ENCODE measurements at regions not wholly inside any gene's neighbourhood (a gene's known extent, or its start where the extent isn't known, plus 50 kb on each side); places are given as distances from the start of the nearest gene placed in this dataset.

DNA sequence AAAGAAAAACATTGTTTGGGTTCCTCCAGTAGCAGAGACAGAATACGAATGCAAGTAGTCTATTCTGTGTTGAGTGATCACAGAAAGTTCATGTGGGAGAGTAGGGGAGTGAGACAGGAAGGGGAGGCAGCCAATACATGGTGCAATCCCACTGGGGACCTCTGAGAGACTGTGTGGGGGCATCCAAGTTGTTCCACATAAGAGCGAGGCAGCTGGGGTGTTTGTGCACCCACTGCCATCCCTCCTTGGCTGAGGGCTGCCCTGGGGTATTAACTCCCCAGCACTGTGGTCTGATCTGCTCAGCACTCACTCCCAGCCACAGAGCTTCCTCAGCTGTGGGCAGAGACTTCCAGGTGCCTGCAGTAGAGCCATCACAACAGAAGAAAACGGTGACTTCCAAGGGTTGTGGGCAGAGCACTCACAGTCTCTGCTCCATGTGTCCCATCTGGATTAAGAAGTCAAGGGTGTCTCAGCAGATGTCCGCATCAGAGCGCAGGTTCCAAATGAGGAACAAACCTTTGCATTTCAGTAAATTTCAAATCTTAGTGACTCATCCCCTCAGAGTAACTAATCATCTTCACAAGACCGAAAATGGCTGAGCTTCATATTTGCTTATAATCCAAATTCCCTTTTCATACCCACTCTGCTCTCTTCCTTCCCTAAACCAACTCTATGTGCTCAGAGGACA is 101.9 kb upstream of the NAA20 start:
- TF ChIP-seq CTCF (IDR thresholded peaks at IDR 0.05) (no peak), POLR2A (IDR thresholded peaks at IDR 0.05) (no peak)

Measured in heart left ventricle (tissue), 13 donors.